Parathyroid adenoma (tissue), 2 donors: ENCODE measurements at regions not wholly inside any gene's neighbourhood (a gene's known extent, or its start where the extent isn't known, plus 50 kb on each side); places are given as distances from the start of the nearest gene placed in this dataset.

Source experiments
- H2AFZ ChIP-seq: fragments of 300-600 bp; sonication (generic); one replicate; pipeline ENCODE4 v1.7.0; 2017; ENCODE audit warnings: antibody characterized with exemption, mild to moderate bottlenecking
- H3K27ac ChIP-seq: fragments of 300-600 bp; sonication (generic); one replicate; pipeline ENCODE4 v1.7.0; 2017
- H3K27me3 ChIP-seq: fragments of 300-600 bp; sonication (generic); one replicate; pipeline ENCODE4 v1.7.0; 2017; ENCODE audit warnings: low read length; ENCODE audit not compliant: control insufficient read depth, insufficient read depth
- H3K36me3 ChIP-seq: fragments of 300-600 bp; sonication (generic); one replicate; pipeline ENCODE4 v1.7.0; 2017; ENCODE audit warnings: low read length; ENCODE audit not compliant: control insufficient read depth, insufficient read depth
- H3K4me1 ChIP-seq: fragments of 300-600 bp; sonication (generic); one replicate; pipeline ENCODE4 v1.7.0; 2017; ENCODE audit warnings: control low read depth
- H3K4me2 ChIP-seq: fragments of 300-600 bp; sonication (generic); one replicate; pipeline ENCODE4 v1.7.0; 2017; ENCODE audit warnings: low read length
- H3K4me3 ChIP-seq: fragments of 300-600 bp; sonication (generic); one replicate; pipeline ENCODE4 v1.7.0; 2017; ENCODE audit warnings: low read depth, low read length
- H3K79me2 ChIP-seq: fragments of 300-600 bp; sonication (generic); one replicate; pipeline ENCODE4 v1.7.0; 2017; ENCODE audit warnings: control low read depth
- H3K9ac ChIP-seq: fragments of 300-600 bp; sonication (generic); one replicate; pipeline ENCODE4 v1.7.0; 2017; ENCODE audit warnings: mild to moderate bottlenecking
- H3K9me3 ChIP-seq: fragments of 300-600 bp; sonication (generic); one replicate; pipeline ENCODE4 v1.7.0; 2017; ENCODE audit warnings: low read length; ENCODE audit not compliant: control insufficient read depth
- TF ChIP-seq, protein P1 (sequence below): fragments of 300-600 bp; sonication (generic); IDR thresholded peaks from one replicate; pipeline ENCODE4 v1.7.0; 2017; ENCODE audit warnings: antibody characterized with exemption, mild to moderate bottlenecking
- donor health status: primary hyperparathyroidism.

DNA sequence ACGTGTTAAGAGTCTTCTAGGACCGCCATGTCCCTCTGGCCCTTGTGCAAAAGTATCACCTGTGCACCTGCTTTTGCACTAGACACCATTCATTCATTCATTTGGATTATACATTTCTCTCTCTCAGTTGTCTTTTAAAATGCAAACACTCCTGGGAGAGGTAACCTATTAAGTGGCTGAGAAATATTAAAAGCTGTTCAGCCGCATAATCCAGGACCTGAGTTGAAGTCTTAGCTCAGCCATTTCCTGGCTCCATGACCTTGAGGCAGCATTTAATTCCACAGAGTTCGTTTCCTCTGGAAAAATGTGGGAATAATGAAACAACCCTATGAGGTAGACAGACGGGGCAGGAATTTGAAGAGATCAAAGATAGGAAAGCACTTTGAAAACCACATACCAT lies 251.6 kb downstream of the RPS24 start:
- Histone ChIP-seq H3K4me2 (no peak overlapping the region), H3K9me3 (no peaks in the 10 kb centered on the region), H2AFZ (no peak overlapping the region), H3K4me1 (no peaks in the 10 kb centered on the region), H3K27me3 (no peaks in the 10 kb centered on the region), H3K27ac (no peak overlapping the region), H3K4me3 (no peak overlapping the region), H3K36me3 (no peaks in the 10 kb centered on the region), H3K9ac (no peak overlapping the region), H3K79me2 (no peaks in the 10 kb centered on the region)
- TF ChIP-seq, protein P1, sequence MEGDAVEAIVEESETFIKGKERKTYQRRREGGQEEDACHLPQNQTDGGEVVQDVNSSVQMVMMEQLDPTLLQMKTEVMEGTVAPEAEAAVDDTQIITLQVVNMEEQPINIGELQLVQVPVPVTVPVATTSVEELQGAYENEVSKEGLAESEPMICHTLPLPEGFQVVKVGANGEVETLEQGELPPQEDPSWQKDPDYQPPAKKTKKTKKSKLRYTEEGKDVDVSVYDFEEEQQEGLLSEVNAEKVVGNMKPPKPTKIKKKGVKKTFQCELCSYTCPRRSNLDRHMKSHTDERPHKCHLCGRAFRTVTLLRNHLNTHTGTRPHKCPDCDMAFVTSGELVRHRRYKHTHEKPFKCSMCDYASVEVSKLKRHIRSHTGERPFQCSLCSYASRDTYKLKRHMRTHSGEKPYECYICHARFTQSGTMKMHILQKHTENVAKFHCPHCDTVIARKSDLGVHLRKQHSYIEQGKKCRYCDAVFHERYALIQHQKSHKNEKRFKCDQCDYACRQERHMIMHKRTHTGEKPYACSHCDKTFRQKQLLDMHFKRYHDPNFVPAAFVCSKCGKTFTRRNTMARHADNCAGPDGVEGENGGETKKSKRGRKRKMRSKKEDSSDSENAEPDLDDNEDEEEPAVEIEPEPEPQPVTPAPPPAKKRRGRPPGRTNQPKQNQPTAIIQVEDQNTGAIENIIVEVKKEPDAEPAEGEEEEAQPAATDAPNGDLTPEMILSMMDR, result no peak

DNA sequence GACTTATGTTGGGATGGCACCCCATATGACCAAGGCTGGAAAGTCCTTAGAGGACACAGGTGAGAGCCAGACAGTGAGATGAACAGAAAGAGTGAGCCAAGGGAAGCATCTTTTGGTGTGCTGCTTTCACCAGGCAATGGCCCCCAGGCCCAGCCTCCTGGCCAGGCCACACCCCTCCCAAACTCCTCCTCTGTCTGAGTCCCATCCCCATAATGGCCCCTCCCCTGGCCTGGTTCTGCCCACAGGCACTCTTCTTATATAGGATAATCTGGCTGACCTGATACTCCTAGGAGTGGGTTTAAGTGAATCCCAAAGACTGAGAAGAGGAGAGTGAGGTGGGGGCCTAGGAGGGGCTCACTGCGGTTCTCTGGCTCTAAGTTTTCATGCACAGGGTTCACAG lies 252.5 kb downstream of the RPS24 start:
- no peak overlapping the region for H3K9ac ChIP-seq
- TF ChIP-seq, protein P1, result no peak
- H3K36me3 ChIP-seq, result no peaks in the 10 kb centered on the region
- H3K4me2 ChIP-seq, result no peak overlapping the region
- H3K79me2 ChIP-seq, result no peaks in the 10 kb centered on the region
- H3K9me3 ChIP-seq, result no peaks in the 10 kb centered on the region
- no peak overlapping the region for H3K4me3 ChIP-seq
- H3K4me1 ChIP-seq, result peaks cover 3% of the 10 kb centered on the region
- no peak overlapping the region for H3K27ac ChIP-seq
- H3K27me3 ChIP-seq, result no peaks in the 10 kb centered on the region
- H2AFZ ChIP-seq, result no peak overlapping the region

DNA sequence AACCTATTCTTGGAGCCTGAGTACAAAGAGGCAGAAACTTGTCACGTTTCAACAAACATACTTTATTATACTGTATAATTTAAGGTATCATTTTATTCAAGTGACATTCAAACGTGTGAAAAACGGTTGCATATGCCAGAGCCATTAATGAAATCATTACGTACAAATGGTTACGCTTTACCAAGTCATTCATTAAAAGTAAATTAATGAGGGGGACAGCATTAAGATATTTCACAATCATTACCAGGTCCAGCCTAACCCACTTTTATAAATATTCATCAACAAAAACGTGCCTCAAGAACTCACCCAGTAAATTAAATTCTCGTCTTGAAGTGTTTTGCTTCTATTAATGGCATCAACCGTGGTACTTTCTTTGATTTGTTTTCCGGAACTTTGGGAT lies 253.0 kb downstream of the RPS24 start:
- H3K9me3 ChIP-seq, result no peaks in the 10 kb centered on the region
- no peak overlapping the region for H3K9ac ChIP-seq
- H2AFZ ChIP-seq, result no peak overlapping the region
- H3K27ac ChIP-seq, result no peak overlapping the region
- H3K4me2 ChIP-seq, result no peak overlapping the region
- peaks cover 3% of the 10 kb centered on the region for H3K4me1 ChIP-seq
- no peaks in the 10 kb centered on the region for H3K36me3 ChIP-seq
- no peaks in the 10 kb centered on the region for H3K27me3 ChIP-seq
- TF ChIP-seq, protein P1, result no peak
- no peaks in the 10 kb centered on the region for H3K79me2 ChIP-seq
- H3K4me3 ChIP-seq, result no peak overlapping the region

DNA sequence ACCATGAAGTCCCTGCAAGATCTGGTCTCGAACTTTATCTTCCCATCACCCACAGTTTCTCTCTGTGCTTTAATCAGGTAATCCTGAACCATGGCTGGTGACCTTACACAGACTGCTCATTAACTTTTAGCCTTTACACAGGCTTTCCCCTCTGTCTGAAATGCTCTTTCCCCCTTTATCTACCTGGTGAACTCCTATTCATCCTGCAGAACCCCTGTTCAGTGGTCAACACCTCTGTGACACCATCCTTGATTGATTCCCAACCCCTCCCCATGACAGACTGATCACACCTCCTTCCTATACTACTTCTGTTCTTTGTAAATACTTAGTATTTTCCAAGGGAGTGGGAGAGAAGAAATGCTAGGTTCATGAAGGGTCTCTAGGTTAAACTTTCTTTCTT lies 254.0 kb downstream of the RPS24 start:
- no peaks in the 10 kb centered on the region for H3K9me3 ChIP-seq

DNA sequence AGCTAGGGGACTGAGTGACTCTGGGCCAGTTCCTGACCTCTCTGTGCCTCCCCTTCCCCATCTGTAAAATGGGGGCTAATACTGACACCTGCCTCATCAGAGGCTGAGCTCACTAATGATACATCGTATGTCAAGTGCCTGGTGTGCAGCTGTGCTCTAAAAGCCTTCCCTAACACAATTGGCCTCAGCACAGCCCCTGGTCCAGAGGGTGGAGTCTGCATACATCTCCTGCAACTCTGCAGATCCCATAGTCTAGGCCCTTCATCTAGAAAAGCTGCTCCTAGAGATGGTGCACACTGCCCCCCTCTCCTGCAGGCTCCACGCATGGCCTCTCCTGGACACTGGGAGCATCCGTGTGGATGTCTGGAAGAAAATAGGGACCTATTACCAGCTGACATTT lies 255.0 kb downstream of the RPS24 start:
- H3K27me3 ChIP-seq, result no peaks in the 10 kb centered on the region
- H2AFZ ChIP-seq, result no peak overlapping the region
- H3K36me3 ChIP-seq, result no peaks in the 10 kb centered on the region
- H3K9ac ChIP-seq, result no peak overlapping the region
- no peak overlapping the region for H3K4me2 ChIP-seq
- no peak overlapping the region for H3K4me3 ChIP-seq
- no peaks in the 10 kb centered on the region for H3K79me2 ChIP-seq
- TF ChIP-seq, protein P1, result no peak
- no peak overlapping the region for H3K27ac ChIP-seq
- peaks cover 10% of the 10 kb centered on the region for H3K4me1 ChIP-seq
- no peaks in the 10 kb centered on the region for H3K9me3 ChIP-seq

More for the DNA sequence above, 254.0 kb downstream of the RPS24 start:
- Histone ChIP-seq H3K4me3 (no peak overlapping the region), H3K27ac (no peak overlapping the region), H3K4me2 (no peak overlapping the region), H3K9ac (no peak overlapping the region), H2AFZ (no peak overlapping the region), H3K79me2 (no peaks in the 10 kb centered on the region), H3K27me3 (no peaks in the 10 kb centered on the region), H3K4me1 (peaks cover 3% of the 10 kb centered on the region), H3K36me3 (no peaks in the 10 kb centered on the region)
- TF ChIP-seq, protein P1, result no peak
